SK-N-SH treated with all-trans-retinoic acid at 6 μM for 48 hours (cell line): ENCODE measurements at regions not wholly inside any gene's neighbourhood (a gene's known extent, or its start where the extent isn't known, plus 50 kb on each side); places are given as distances from the start of the nearest gene placed in this dataset.

Experiments
- ARNTL ChIP-seq: fragments of 450-650 bp; formaldehyde crosslinking; IDR thresholded peaks from 2 replicates; pipeline ENCODE4 v1.5.0; 2020; ENCODE audit warnings: low read depth, mild to moderate bottlenecking, moderate library complexity, borderline replicate concordance
- CREB5 ChIP-seq: fragments of 250-450 bp; sonication (Bioruptor Pico); IDR thresholded peaks from 2 replicates; pipeline ENCODE4 v1.5.1; 2020; ENCODE audit warnings: low read depth, mild to moderate bottlenecking, moderate library complexity
- CSDC2 ChIP-seq: fragments of 250-450 bp; sonication (Bioruptor Pico); IDR thresholded peaks from 2 replicates; pipeline ENCODE4 v1.5.0; 2020; ENCODE audit warnings: mild to moderate bottlenecking, moderate library complexity
- ESRRG ChIP-seq: fragments of 250-450 bp; sonication (Bioruptor Pico); IDR thresholded peaks from 2 replicates; pipeline ENCODE4 v1.6.1; 2021; ENCODE audit warnings: mild to moderate bottlenecking
- ISL1 ChIP-seq: fragments of 250-450 bp; sonication (Bioruptor Pico); IDR thresholded peaks from 2 replicates; pipeline ENCODE4 v2.1.2; 2022; ENCODE audit warnings: mild to moderate bottlenecking, moderate library complexity
- PATZ1 ChIP-seq: fragments of 250-450 bp; sonication (Bioruptor Pico); IDR thresholded peaks from 2 replicates; pipeline ENCODE4 v1.8.0; 2020; ENCODE audit warnings: mild to moderate bottlenecking, moderate library complexity, borderline replicate concordance
- RARB ChIP-seq: fragments of 250-450 bp; sonication (Bioruptor Pico); IDR thresholded peaks from 2 replicates; pipeline ENCODE4 v1.8.0; 2021; ENCODE audit warnings: mild to moderate bottlenecking, moderate library complexity
- SNAI2 ChIP-seq: fragments of 250-450 bp; sonication (Bioruptor Pico); IDR thresholded peaks from 2 replicates; pipeline ENCODE4 v1.5.0; 2020; ENCODE audit warnings: mild to moderate bottlenecking, moderate library complexity
- TCF4 ChIP-seq: fragments of 250-450 bp; sonication (Bioruptor Pico); IDR thresholded peaks from 2 replicates; pipeline ENCODE4 v1.8.0; 2021; ENCODE audit warnings: mild to moderate bottlenecking, moderate library complexity, borderline replicate concordance
- ZC3H10 ChIP-seq: fragments of 250-450 bp; sonication (Bioruptor Pico); IDR thresholded peaks from 2 replicates; pipeline ENCODE4 v1.5.1; 2021; ENCODE audit warnings: mild to moderate bottlenecking, moderate library complexity
- ZFP3 ChIP-seq: fragments of 250-450 bp; sonication (Bioruptor Pico); IDR thresholded peaks from 2 replicates; pipeline ENCODE4 v1.5.0; 2020; ENCODE audit warnings: mild to moderate bottlenecking, moderate library complexity
- ZFP30 ChIP-seq: fragments of 450-650 bp; formaldehyde crosslinking; IDR thresholded peaks from 2 replicates; pipeline ENCODE4 v1.5.0; 2022; ENCODE audit warnings: mild to moderate bottlenecking, moderate library complexity
- ZNF8 ChIP-seq: fragments of 450-650 bp; formaldehyde crosslinking; IDR thresholded peaks from 2 replicates; pipeline ENCODE4 v1.5.0; 2020; ENCODE audit warnings: mild to moderate bottlenecking, moderate library complexity

- TF ChIP-seq ARNTL (no peak), RARB (no peak), ZC3H10 (CRISPR knock-in tag) (no peak), ZFP30 (CRISPR knock-in tag) (no peak), CREB5 (no peak), PATZ1 (no peak), CSDC2 (no peak), ZNF8 (no peak), ESRRG (no peak), ZFP3 (CRISPR knock-in tag) (no peak), TCF4 (CRISPR knock-in tag) (no peak), SNAI2 (no peak), ISL1 (no peak)
Observed at GRCh38 chr13:78247362-78247761, 328.7 kb upstream of the EDNRB start.
